ENCODE measurements at regions not wholly inside any gene's neighbourhood (a gene's known extent, or its start where the extent isn't known, plus 50 kb on each side); places are given as distances from the start of the nearest gene placed in this dataset.

GRCh38 chr1:96038636-96039035, 682.9 kb upstream of the PTBP2 start:
- TF ChIP-seq ZNF121 (CRISPR knock-in tag; IDR thresholded peaks at IDR 0.05) (no peak), ZBTB8A (CRISPR knock-in tag; IDR thresholded peaks at IDR 0.05; ENCODE audit: borderline replicate concordance, low read depth) (no peak), ZNF232 (CRISPR knock-in tag; IDR thresholded peaks at IDR 0.05; ENCODE audit: borderline replicate concordance) (no peak), HMGXB4 (CRISPR knock-in tag; IDR thresholded peaks at IDR 0.05; ENCODE audit: borderline replicate concordance in 1 of 2, low read depth in 1 of 2) (no peak), TAF15 (IDR thresholded peaks at IDR 0.05; ENCODE audit: low read depth, low read length, poor library complexity, severe bottlenecking) (no peak), CTCF (CRISPR knock-in tag; IDR thresholded peaks at IDR 0.05) (no peak), ZSCAN31 (CRISPR knock-in tag; IDR thresholded peaks at IDR 0.05; ENCODE audit: low read depth) (no peak), HOMEZ (CRISPR knock-in tag; IDR thresholded peaks at IDR 0.05; ENCODE audit: low read depth) (no peak), POGK (CRISPR knock-in tag; conservative IDR thresholded peaks at IDR 0.05) (no peak), JUNB (CRISPR knock-in tag; IDR thresholded peaks at IDR 0.05; ENCODE audit: borderline replicate concordance) (no peak), KLF16 (CRISPR knock-in tag; IDR thresholded peaks at IDR 0.05) (no peak), ZBTB21 (CRISPR knock-in tag; IDR thresholded peaks at IDR 0.05) (no peak)
